ENCODE measurements at regions not wholly inside any gene's neighbourhood (a gene's known extent, or its start where the extent isn't known, plus 50 kb on each side); places are given as distances from the start of the nearest gene placed in this dataset.

DNA sequence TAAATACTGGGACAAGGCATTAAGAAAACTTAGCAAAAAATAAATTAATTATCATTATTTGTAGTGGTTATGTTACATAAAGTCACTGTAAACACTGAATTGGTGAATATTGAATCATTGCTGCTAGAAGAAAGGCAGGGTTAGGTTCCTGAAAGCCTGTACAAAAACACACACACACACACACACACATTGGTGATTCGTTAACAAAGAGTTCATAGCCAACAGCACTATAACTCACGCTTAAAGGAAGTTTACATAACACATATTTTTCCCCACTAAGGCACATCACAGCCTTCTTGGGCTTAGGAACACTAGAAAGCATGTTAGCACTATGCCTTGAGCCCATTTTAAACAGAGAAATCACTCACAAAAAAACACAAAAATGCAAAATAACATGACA, 690.0 kb upstream of the PIK3C3 start (continued):
- TF ChIP-seq, protein P1, sequence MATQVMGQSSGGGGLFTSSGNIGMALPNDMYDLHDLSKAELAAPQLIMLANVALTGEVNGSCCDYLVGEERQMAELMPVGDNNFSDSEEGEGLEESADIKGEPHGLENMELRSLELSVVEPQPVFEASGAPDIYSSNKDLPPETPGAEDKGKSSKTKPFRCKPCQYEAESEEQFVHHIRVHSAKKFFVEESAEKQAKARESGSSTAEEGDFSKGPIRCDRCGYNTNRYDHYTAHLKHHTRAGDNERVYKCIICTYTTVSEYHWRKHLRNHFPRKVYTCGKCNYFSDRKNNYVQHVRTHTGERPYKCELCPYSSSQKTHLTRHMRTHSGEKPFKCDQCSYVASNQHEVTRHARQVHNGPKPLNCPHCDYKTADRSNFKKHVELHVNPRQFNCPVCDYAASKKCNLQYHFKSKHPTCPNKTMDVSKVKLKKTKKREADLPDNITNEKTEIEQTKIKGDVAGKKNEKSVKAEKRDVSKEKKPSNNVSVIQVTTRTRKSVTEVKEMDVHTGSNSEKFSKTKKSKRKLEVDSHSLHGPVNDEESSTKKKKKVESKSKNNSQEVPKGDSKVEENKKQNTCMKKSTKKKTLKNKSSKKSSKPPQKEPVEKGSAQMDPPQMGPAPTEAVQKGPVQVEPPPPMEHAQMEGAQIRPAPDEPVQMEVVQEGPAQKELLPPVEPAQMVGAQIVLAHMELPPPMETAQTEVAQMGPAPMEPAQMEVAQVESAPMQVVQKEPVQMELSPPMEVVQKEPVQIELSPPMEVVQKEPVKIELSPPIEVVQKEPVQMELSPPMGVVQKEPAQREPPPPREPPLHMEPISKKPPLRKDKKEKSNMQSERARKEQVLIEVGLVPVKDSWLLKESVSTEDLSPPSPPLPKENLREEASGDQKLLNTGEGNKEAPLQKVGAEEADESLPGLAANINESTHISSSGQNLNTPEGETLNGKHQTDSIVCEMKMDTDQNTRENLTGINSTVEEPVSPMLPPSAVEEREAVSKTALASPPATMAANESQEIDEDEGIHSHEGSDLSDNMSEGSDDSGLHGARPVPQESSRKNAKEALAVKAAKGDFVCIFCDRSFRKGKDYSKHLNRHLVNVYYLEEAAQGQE (IDR thresholded peaks at IDR 0.05), result no peak
- no peak for TF ChIP-seq NR2F2 (IDR thresholded peaks at IDR 0.05)
- no peak for TF ChIP-seq EGR1 (IDR thresholded peaks at IDR 0.05; ENCODE audit: low read depth in 2 of 2)

DNA sequence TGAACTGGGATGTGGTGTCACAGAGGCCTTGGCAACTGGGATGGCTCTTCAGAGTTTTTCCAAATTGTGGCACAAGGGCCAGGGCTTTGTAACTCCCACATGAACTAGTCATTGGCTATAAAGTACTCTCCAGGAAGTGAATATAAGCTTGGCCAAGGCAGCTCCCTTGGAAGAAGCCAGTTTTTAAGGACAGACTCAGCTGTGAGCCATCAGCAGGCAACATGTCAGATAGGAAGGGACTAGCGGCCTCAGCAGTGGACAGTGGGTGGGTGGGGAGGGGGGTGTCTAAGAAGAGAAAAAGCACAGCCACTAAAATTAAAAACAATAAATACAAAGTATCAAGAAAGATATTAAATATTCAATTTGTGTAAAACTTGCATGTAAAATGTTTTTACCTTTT, 691.1 kb upstream of the PIK3C3 start:
- DNase-seq (ENCODE audit: low spot score), result no peak
- no peaks in the 10 kb centered on the region for H3K27me3 ChIP-seq (ENCODE audit: control insufficient read depth in 4 of 4, insufficient read depth in 4 of 4, low read length in 3 of 4)
- WGBS, result 82% methylated on average over 1 of the region's 1 CpG

DNA sequence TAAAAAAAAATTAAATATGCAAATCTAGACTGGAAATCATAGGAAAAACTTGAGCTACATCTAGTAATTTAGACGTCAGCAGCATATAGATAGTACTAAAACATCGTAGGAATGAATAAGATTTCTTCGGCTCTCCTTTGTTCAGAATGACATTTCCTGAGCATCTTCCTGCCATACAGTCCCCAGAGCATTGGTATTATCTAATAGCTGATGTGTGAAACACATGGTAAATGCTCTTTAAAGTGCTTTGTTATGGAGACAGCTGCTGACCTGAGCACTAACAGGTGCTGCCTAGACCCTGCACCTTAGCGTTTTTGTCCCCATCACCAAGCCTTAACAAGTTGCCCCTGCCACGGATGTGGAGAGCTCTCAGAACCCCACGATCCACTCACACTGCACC, 692.3 kb upstream of the PIK3C3 start:
- H3K9ac ChIP-seq (ENCODE audit: low read depth in 1 of 2, low read length in 2 of 2), result no peak overlapping the region
- H3K4me3 ChIP-seq (ENCODE audit: low read depth in 1 of 3, low read length in 3 of 3), result no peak overlapping the region
- no peaks in the 10 kb centered on the region for H3K36me3 ChIP-seq (ENCODE audit: control insufficient read depth in 4 of 4, insufficient read depth in 3 of 4, low read depth in 1 of 4, low read length in 3 of 4)
- H3K27me3 ChIP-seq (ENCODE audit: control insufficient read depth in 4 of 4, insufficient read depth in 4 of 4, low read length in 3 of 4), result no peaks in the 10 kb centered on the region
- DNase-seq (ENCODE audit: low spot score), result no peak
- no peak overlapping the region for H3K27ac ChIP-seq (ENCODE audit: low read depth in 1 of 2, low read length in 2 of 2)
- H3K4me1 ChIP-seq (ENCODE audit: control insufficient read depth in 4 of 4, insufficient read depth in 4 of 4, low read length in 3 of 4), result no peaks in the 10 kb centered on the region
- no peaks in the 10 kb centered on the region for H3K9me3 ChIP-seq (ENCODE audit: control insufficient read depth in 4 of 4, low read length in 3 of 4)
- WGBS, result 74% methylated on average over 6 of the region's 6 CpGs
- TF ChIP-seq, protein P1 (IDR thresholded peaks at IDR 0.05), result no peak
- TF ChIP-seq, protein P2, sequence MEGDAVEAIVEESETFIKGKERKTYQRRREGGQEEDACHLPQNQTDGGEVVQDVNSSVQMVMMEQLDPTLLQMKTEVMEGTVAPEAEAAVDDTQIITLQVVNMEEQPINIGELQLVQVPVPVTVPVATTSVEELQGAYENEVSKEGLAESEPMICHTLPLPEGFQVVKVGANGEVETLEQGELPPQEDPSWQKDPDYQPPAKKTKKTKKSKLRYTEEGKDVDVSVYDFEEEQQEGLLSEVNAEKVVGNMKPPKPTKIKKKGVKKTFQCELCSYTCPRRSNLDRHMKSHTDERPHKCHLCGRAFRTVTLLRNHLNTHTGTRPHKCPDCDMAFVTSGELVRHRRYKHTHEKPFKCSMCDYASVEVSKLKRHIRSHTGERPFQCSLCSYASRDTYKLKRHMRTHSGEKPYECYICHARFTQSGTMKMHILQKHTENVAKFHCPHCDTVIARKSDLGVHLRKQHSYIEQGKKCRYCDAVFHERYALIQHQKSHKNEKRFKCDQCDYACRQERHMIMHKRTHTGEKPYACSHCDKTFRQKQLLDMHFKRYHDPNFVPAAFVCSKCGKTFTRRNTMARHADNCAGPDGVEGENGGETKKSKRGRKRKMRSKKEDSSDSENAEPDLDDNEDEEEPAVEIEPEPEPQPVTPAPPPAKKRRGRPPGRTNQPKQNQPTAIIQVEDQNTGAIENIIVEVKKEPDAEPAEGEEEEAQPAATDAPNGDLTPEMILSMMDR (IDR thresholded peaks at IDR 0.05; ENCODE audit: low read depth, low read length, missing input control), result no peak
- no peak for TF ChIP-seq RXRA (IDR thresholded peaks at IDR 0.05)
- TF ChIP-seq GABPA (IDR thresholded peaks at IDR 0.05 in 1 of 2, conservative IDR thresholded peaks at IDR 0.05 in 1 of 2), result no peak
- TF ChIP-seq HNF4A (conservative IDR thresholded peaks at IDR 0.05), result no peak
- TF ChIP-seq, protein P3, sequence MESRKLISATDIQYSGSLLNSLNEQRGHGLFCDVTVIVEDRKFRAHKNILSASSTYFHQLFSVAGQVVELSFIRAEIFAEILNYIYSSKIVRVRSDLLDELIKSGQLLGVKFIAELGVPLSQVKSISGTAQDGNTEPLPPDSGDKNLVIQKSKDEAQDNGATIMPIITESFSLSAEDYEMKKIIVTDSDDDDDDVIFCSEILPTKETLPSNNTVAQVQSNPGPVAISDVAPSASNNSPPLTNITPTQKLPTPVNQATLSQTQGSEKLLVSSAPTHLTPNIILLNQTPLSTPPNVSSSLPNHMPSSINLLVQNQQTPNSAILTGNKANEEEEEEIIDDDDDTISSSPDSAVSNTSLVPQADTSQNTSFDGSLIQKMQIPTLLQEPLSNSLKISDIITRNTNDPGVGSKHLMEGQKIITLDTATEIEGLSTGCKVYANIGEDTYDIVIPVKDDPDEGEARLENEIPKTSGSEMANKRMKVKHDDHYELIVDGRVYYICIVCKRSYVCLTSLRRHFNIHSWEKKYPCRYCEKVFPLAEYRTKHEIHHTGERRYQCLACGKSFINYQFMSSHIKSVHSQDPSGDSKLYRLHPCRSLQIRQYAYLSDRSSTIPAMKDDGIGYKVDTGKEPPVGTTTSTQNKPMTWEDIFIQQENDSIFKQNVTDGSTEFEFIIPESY (IDR thresholded peaks at IDR 0.05), result no peak
- no peak for TF ChIP-seq RAD21 (IDR thresholded peaks at IDR 0.05)
- TF ChIP-seq HNF4G (IDR thresholded peaks at IDR 0.05), result no peak
- no peak for TF ChIP-seq JUND (IDR thresholded peaks at IDR 0.05)
- no peak for TF ChIP-seq YY1 (IDR thresholded peaks at IDR 0.05)
- no peak for TF ChIP-seq FOXA1 (IDR thresholded peaks at IDR 0.05)

More for the DNA sequence above, 691.1 kb upstream of the PIK3C3 start:
- no peaks in the 10 kb centered on the region for H3K36me3 ChIP-seq (ENCODE audit: control insufficient read depth in 4 of 4, insufficient read depth in 3 of 4, low read depth in 1 of 4, low read length in 3 of 4)
- H3K27ac ChIP-seq (ENCODE audit: low read depth in 1 of 2, low read length in 2 of 2), result no peak overlapping the region
- H3K4me1 ChIP-seq (ENCODE audit: control insufficient read depth in 4 of 4, insufficient read depth in 4 of 4, low read length in 3 of 4), result no peaks in the 10 kb centered on the region
- no peaks in the 10 kb centered on the region for H3K9me3 ChIP-seq (ENCODE audit: control insufficient read depth in 4 of 4, low read length in 3 of 4)
- no peak overlapping the region for H3K4me3 ChIP-seq (ENCODE audit: low read depth in 1 of 3, low read length in 3 of 3)
- no peak overlapping the region for H3K9ac ChIP-seq (ENCODE audit: low read depth in 1 of 2, low read length in 2 of 2)
- TF ChIP-seq TAF1 (conservative IDR thresholded peaks at IDR 0.05) (no peak), YY1 (IDR thresholded peaks at IDR 0.05) (no peak), FOXA1 (IDR thresholded peaks at IDR 0.05) (no peak), EGR1 (IDR thresholded peaks at IDR 0.05; ENCODE audit: low read depth in 2 of 2) (no peak), JUND (IDR thresholded peaks at IDR 0.05) (no peak)
- TF ChIP-seq, protein P4, sequence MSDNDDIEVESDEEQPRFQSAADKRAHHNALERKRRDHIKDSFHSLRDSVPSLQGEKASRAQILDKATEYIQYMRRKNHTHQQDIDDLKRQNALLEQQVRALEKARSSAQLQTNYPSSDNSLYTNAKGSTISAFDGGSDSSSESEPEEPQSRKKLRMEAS (IDR thresholded peaks at IDR 0.05), result no peak
- TF ChIP-seq, protein P2 (IDR thresholded peaks at IDR 0.05; ENCODE audit: low read depth, low read length, missing input control), result no peak

All from liver (tissue), 8 donors.